ENCODE measurements at regions not wholly inside any gene's neighbourhood (a gene's known extent, or its start where the extent isn't known, plus 50 kb on each side); places are given as distances from the start of the nearest gene placed in this dataset.

GRCh38 chr19:28130066-28130511, 1082.9 kb downstream of the UQCRFS1 start:
- dilution Hi-C loops (cut with MboI; ENCODE audit: extremely low pct_ligation_motif_present, low sequenced_read_pairs) (no loop called here), intact Hi-C loops (cut with micrococcal nuclease) (no loop called here)
- Histone ChIP-seq H2AFZ (ENCODE audit: low read depth, low read length) (no peak overlapping the region), H3K4me3 (replicated peaks in 1 of 3; ENCODE audit: insufficient read depth in 1 of 3, low read depth in 1 of 3, low read length in 3 of 3) (no peak overlapping the region), H3K9me1 (replicated peaks; ENCODE audit: control insufficient read depth, extremely low read depth, insufficient read depth, low read length) (no peaks in the 10 kb centered on the region), H3K27ac (ENCODE audit: insufficient read depth, low read depth, low read length) (no peak overlapping the region), H3K9ac (replicated peaks; ENCODE audit: extremely low read depth, insufficient read depth, low read length) (no peak overlapping the region), H3K36me3 (ENCODE audit: control insufficient read depth in 2 of 2, extremely low read depth in 1 of 2, insufficient read depth in 2 of 2, low read length in 2 of 2) (no peaks in the 10 kb centered on the region), H3K4me2 (ENCODE audit: insufficient read depth, low read length) (no peak overlapping the region), H3K27me3 (ENCODE audit: control insufficient read depth in 2 of 2, insufficient read depth in 2 of 2, low read length in 2 of 2) (no peaks in the 10 kb centered on the region), H3K79me2 (ENCODE audit: control insufficient read depth, insufficient read depth, low read length) (no peaks in the 10 kb centered on the region), H4K20me1 (replicated peaks; ENCODE audit: control insufficient read depth, extremely low read depth, insufficient read depth, low read length) (no peaks in the 10 kb centered on the region), H3K4me1 (ENCODE audit: control insufficient read depth, extremely low read depth, insufficient read depth, low read length) (no peaks in the 10 kb centered on the region), H3K9me3 (replicated peaks; ENCODE audit: control insufficient read depth, insufficient read depth, low read length) (no peaks in the 10 kb centered on the region)
- DNase-seq (ENCODE audit: low read depth, low spot score), result no peak
- TF ChIP-seq EZH2 (IDR thresholded peaks at IDR 0.05; ENCODE audit: borderline replicate concordance, low read depth, low read length, severe bottlenecking), result no peak
- no peak for TF ChIP-seq POLR2AphosphoS5 (IDR thresholded peaks at IDR 0.05; ENCODE audit: insufficient read depth, low read depth, low read length)
- no peak for TF ChIP-seq FOS (IDR thresholded peaks at IDR 0.05; ENCODE audit: borderline replicate concordance, insufficient read depth, low read length)
- TF ChIP-seq JUN (IDR thresholded peaks at IDR 0.05; ENCODE audit: borderline replicate concordance, insufficient read depth, insufficient read length, low read depth), result no peak
- TF ChIP-seq CTCF (IDR thresholded peaks at IDR 0.05; ENCODE audit: extremely low read depth in 1 of 2, insufficient read depth in 1 of 2, low read depth in 1 of 2, low read length in 2 of 2), result no peak
- no peak for TF ChIP-seq MYC (IDR thresholded peaks at IDR 0.05; ENCODE audit: low read depth, low read length)
- TF ChIP-seq GATA2 (IDR thresholded peaks at IDR 0.05; ENCODE audit: insufficient read depth, insufficient read length, low read depth, low read length), result no peak
- TF ChIP-seq MAX (IDR thresholded peaks at IDR 0.05; ENCODE audit: insufficient read depth, insufficient read length), result no peak
- TF ChIP-seq POLR2A (IDR thresholded peaks at IDR 0.05; ENCODE audit: low read depth, low read length), result no peak
- no TSS peak for BruUV-seq (replicated peaks)
- CTCF ChIA-PET, result no interaction called here
- POLR2A ChIA-PET, result no interaction called here
- FAIRE-seq, result no peak

Data from endothelial cell of umbilical vein (primary cell).